Lung (tissue), 11 donors: ENCODE measurements at regions not wholly inside any gene's neighbourhood (a gene's known extent, or its start where the extent isn't known, plus 50 kb on each side); places are given as distances from the start of the nearest gene placed in this dataset.

Experiments
- ATAC-seq: fragments of 200-7000 bp; cut with Tn5 transposase; one replicate; pipeline ENCODE4 v1.9.1; 2020; ENCODE audit warnings: moderate number of reproducible peaks; ENCODE audit not compliant: insufficient read depth, low FRiP score
- DNase-seq, 3 donors: peaks; one replicate each; pipeline ENCODE4 v3.0.0-alpha.2; 2013 to 2017
- H3K27ac ChIP-seq, 2 donors: one replicate each; pipeline ENCODE4 v1.5.1; 2013; ENCODE audit warnings: mild to moderate bottlenecking in 2 of 2, moderate library complexity in 2 of 2, control low read depth in 1 of 2, inconsistent platforms in 1 of 2, low read depth in 1 of 2, low read length in 1 of 2
- H3K27me3 ChIP-seq, 3 donors: one replicate each; pipeline ENCODE4 v1.5.1; 2013; ENCODE audit warnings: low read length in 2 of 3; ENCODE audit not compliant: control insufficient read depth in 3 of 3, insufficient read depth in 3 of 3
- H3K36me3 ChIP-seq, 4 donors: one replicate each; pipeline ENCODE4 v1.5.1; 2013; ENCODE audit warnings: low read length in 4 of 4, mild to moderate bottlenecking in 1 of 4, moderate library complexity in 1 of 4; ENCODE audit not compliant: control insufficient read depth in 4 of 4, insufficient read depth in 4 of 4
- H3K4me1 ChIP-seq, 5 donors: one replicate each; pipeline ENCODE4 v1.5.1; 2013; ENCODE audit warnings: low read length in 5 of 5, mild to moderate bottlenecking in 2 of 5, moderate library complexity in 1 of 5; ENCODE audit not compliant: control insufficient read depth in 5 of 5, insufficient read depth in 5 of 5
- H3K4me3 ChIP-seq: one replicate; pipeline ENCODE4 v1.5.1; 2013; ENCODE audit warnings: mild to moderate bottlenecking, control low read depth, moderate library complexity
- H3K9ac ChIP-seq, 2 donors: one replicate each; pipeline ENCODE4 v1.5.1; 2013; ENCODE audit warnings: low read length in 2 of 2, control low read depth in 1 of 2; ENCODE audit not compliant: insufficient read depth in 1 of 2
- H3K9me3 ChIP-seq, 4 donors: one replicate each; pipeline ENCODE4 v1.5.1; 2013; ENCODE audit warnings: low read length in 3 of 4, mild to moderate bottlenecking in 1 of 4, moderate library complexity in 1 of 4; ENCODE audit not compliant: control insufficient read depth in 4 of 4, insufficient read depth in 3 of 4
- WGBS, 2 donors: extraction: QIAGEN DNeasy Blood & Tissue Kit; methylation state at CpG; one replicate each; pipeline ENCODE4 v1.1.7; 2013; 5-methylcytosine and 5-hydroxymethylcytosine counted together
- TF ChIP-seq, protein P1 (sequence below): IDR thresholded peaks from 2 replicates; pipeline ENCODE4 v1.5.1; 2012; ENCODE audit warnings: mild to moderate bottlenecking; ENCODE audit errors: control extremely low read depth, extremely low read depth
- donor health status: control.
- donor health status: control.
- donor health status: Bipolar disorder and iron deficiency.
- donor health status: healthy.
- donor health status: DM: yes; HTN: yes; CAD: no.

GRCh38 chr6:163867518-163868292, 453.2 kb downstream of the QKI start:
- Histone ChIP-seq H3K9ac (no peak overlapping the region), H3K4me3 (no peak overlapping the region), H3K36me3 (no peaks in the 10 kb centered on the region), H3K27me3 (no peaks in the 10 kb centered on the region), H3K4me1 (peaks cover 0 to 13% (median 0%) of the 10 kb centered on the region in 5 donors), H3K9me3 (peaks cover 0 to 3% (median 0%) of the 10 kb centered on the region in 4 donors), H3K27ac (no peak overlapping the region)
- DNase-seq (no peak), ATAC-seq (no peak)
- WGBS, 2 donors = 69 to 75% methylated on average over 31 of the region's 31 CpGs
- TF ChIP-seq, protein P1, sequence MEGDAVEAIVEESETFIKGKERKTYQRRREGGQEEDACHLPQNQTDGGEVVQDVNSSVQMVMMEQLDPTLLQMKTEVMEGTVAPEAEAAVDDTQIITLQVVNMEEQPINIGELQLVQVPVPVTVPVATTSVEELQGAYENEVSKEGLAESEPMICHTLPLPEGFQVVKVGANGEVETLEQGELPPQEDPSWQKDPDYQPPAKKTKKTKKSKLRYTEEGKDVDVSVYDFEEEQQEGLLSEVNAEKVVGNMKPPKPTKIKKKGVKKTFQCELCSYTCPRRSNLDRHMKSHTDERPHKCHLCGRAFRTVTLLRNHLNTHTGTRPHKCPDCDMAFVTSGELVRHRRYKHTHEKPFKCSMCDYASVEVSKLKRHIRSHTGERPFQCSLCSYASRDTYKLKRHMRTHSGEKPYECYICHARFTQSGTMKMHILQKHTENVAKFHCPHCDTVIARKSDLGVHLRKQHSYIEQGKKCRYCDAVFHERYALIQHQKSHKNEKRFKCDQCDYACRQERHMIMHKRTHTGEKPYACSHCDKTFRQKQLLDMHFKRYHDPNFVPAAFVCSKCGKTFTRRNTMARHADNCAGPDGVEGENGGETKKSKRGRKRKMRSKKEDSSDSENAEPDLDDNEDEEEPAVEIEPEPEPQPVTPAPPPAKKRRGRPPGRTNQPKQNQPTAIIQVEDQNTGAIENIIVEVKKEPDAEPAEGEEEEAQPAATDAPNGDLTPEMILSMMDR = no peak

DNA sequence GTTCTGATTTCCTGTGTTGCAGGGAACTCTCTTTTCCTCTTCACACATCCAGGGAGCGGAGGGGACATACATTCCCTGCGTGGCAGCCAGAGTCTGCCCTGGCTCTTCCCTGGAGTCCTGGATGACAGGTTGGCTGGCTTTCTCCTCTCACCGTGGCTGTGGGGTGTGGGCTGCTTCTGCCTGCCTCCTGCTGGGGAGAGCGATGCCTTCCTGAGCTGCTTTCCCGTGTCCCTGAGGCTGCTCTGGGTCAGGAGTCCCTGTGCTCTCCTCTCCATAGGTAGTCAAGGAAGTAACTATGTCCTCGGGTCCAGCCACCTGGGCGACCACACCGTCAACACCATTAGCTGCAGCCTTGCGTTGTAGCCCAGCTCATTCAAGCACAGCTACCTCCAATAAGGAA, 451.7 kb downstream of the QKI start:
- Histone ChIP-seq H3K27ac (no peak overlapping the region), H3K4me1 (peaks cover 0 to 1% (median 0%) of the 10 kb centered on the region in 5 donors), H3K27me3 (no peaks in the 10 kb centered on the region), H3K9me3 (peaks cover 0 to 3% (median 0%) of the 10 kb centered on the region in 4 donors), H3K36me3 (no peaks in the 10 kb centered on the region), H3K4me3 (no peak overlapping the region), H3K9ac (no peak overlapping the region)
- WGBS, 2 donors = 75 to 77% methylated on average over 9 of the region's 9 CpGs
- ATAC-seq (no peak), DNase-seq (no peak)
- TF ChIP-seq, protein P1 = no peak

GRCh38 chr6:163863565-163863964, 449.0 kb downstream of the QKI start:
- Histone ChIP-seq H3K36me3 (no peaks in the 10 kb centered on the region), H3K27me3 (no peaks in the 10 kb centered on the region), H3K9ac (no peak overlapping the region), H3K4me1 (peaks cover 0 to 2% (median 0%) of the 10 kb centered on the region in 5 donors), H3K9me3 (peaks cover 0 to 3% (median 0%) of the 10 kb centered on the region in 4 donors), H3K27ac (no peak overlapping the region), H3K4me3 (no peak overlapping the region)
- ATAC-seq = no peak
- 86 to 90% methylated on average over 6 of the region's 6 CpGs for WGBS, 2 donors
- TF ChIP-seq, protein P1 = no peak
- no peak for DNase-seq

DNA sequence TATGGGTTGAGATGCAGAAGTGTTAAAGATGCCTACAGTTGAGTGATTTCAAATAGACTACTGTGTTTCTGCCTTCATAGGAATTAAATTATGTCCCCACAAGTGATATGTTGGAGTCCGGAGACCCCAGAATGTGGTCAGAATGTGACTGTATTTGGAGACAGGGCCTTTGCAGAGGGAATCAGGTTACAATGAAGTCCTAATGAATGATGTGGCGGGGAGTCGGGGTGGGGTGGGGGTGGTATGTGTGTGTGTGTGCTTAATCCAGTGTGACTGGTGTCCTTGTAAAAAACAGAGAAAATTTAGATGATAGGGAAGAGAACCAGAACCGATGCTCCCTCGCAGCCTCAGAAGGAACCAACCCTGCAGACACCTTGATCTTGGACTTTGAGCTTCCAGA, 448.2 kb downstream of the QKI start:
- no peak overlapping the region for H3K4me3 ChIP-seq
- H3K27me3 ChIP-seq = no peaks in the 10 kb centered on the region
- peaks cover 0 to 2% (median 0%) of the 10 kb centered on the region in 5 donors for H3K4me1 ChIP-seq
- peaks cover 0 to 3% (median 0%) of the 10 kb centered on the region in 4 donors for H3K9me3 ChIP-seq
- DNase-seq = no peak
- WGBS, 2 donors = 87 to 92% methylated on average over 5 of the region's 5 CpGs
- no peak overlapping the region for H3K9ac ChIP-seq
- ATAC-seq = no peak
- H3K36me3 ChIP-seq = no peaks in the 10 kb centered on the region
- H3K27ac ChIP-seq = no peak overlapping the region
- TF ChIP-seq, protein P1 = no peak
